DOHH2 (cell line): ENCODE measurements at regions not wholly inside any gene's neighbourhood (a gene's known extent, or its start where the extent isn't known, plus 50 kb on each side); places are given as distances from the start of the nearest gene placed in this dataset.

ENCODE experiments used
- H3F3A ChIP-seq: fragments of 200-600 bp; sonication (generic), shearing (Covaris generic); 2 replicates; pipeline ENCODE4 v1.6.0; 2016; ENCODE audit warnings: antibody characterized with exemption, mild to moderate bottlenecking; ENCODE audit not compliant: control insufficient read depth, insufficient read depth
- H3K27ac ChIP-seq: fragments of 200-600 bp; sonication (generic); 2 replicates; pipeline ENCODE4 v1.5.1; 2014; ENCODE audit warnings: low read depth, mild to moderate bottlenecking, low read length, moderate library complexity
- H3K27me3 ChIP-seq: fragments of 200-600 bp; sonication (generic); 2 replicates; pipeline ENCODE4 v1.6.1; 2014; ENCODE audit warnings: mild to moderate bottlenecking, low read length, mixed read lengths; ENCODE audit not compliant: control insufficient read depth
- H3K36me3 ChIP-seq: fragments of 200-600 bp; sonication (generic); 2 replicates; pipeline ENCODE4 v1.6.1; 2014; ENCODE audit warnings: mild to moderate bottlenecking, low read length, moderate library complexity, mixed read lengths; ENCODE audit not compliant: control insufficient read depth
- H3K4me1 ChIP-seq: fragments of 200-600 bp; sonication (generic); 2 replicates; pipeline ENCODE4 v1.6.1; 2014; ENCODE audit warnings: mild to moderate bottlenecking, low read length, mixed read lengths; ENCODE audit not compliant: control insufficient read depth
- H3K4me2 ChIP-seq: fragments of 200-600 bp; sonication (generic); 2 replicates; pipeline ENCODE4 v1.6.0; 2014; ENCODE audit warnings: mild to moderate bottlenecking, low read length, moderate library complexity
- H3K4me3 ChIP-seq: fragments of 200-600 bp; sonication (generic); 2 replicates; pipeline ENCODE4 v1.5.1; 2014; ENCODE audit warnings: mild to moderate bottlenecking, low read length, mixed read lengths
- H3K79me2 ChIP-seq: fragments of 200-600 bp; sonication (generic); 2 replicates; pipeline ENCODE4 v1.6.1; 2014; ENCODE audit warnings: mild to moderate bottlenecking, low read length, mixed read lengths; ENCODE audit not compliant: control insufficient read depth
- H3K9me2 ChIP-seq: fragments of 200-600 bp; sonication (generic); replicated peaks from 2 replicates; pipeline ENCODE4 v1.6.1; 2014; ENCODE audit warnings: mild to moderate bottlenecking, low read length, mixed read lengths; ENCODE audit not compliant: control insufficient read depth
- H3K9me3 ChIP-seq: fragments of 200-600 bp; sonication (generic); 2 replicates; pipeline ENCODE4 v1.6.1; 2014; ENCODE audit warnings: antibody characterized with exemption, low read length, mixed read lengths; ENCODE audit not compliant: control insufficient read depth, insufficient read depth
- H4K20me1 ChIP-seq: fragments of 200-600 bp; sonication (generic); 2 replicates; pipeline ENCODE4 v1.6.0; 2014; ENCODE audit warnings: low read depth, mild to moderate bottlenecking, antibody characterized with exemption, low read length, moderate library complexity; ENCODE audit not compliant: control insufficient read depth, insufficient read depth
- CTCF ChIP-seq: fragments of 200-600 bp; sonication (generic); IDR thresholded peaks from one replicate; pipeline ENCODE4 v1.5.1; 2014; ENCODE audit warnings: antibody characterized with exemption, mild to moderate bottlenecking, low read depth, low read length; ENCODE audit not compliant: poor library complexity, severe bottlenecking
- EZH2phosphoT487 ChIP-seq: fragments of 200-600 bp; sonication (generic); IDR thresholded peaks from 2 replicates; pipeline ENCODE4 v1.6.1; 2017; ENCODE audit warnings: borderline replicate concordance, mild to moderate bottlenecking, antibody characterized with exemption, low read length, moderate library complexity, mixed read lengths

- no peaks in the 10 kb centered on the region for H3K79me2 ChIP-seq
- no peaks in the 10 kb centered on the region for H3K36me3 ChIP-seq
- H3F3A ChIP-seq: no peaks in the 10 kb centered on the region
- H3K4me3 ChIP-seq: no peak overlapping the region
- H3K27ac ChIP-seq: no peak overlapping the region
- no peaks in the 10 kb centered on the region for H3K4me1 ChIP-seq
- TF ChIP-seq CTCF (no peak), EZH2phosphoT487 (no peak)
- no peaks in the 10 kb centered on the region for H3K27me3 ChIP-seq
- no peak overlapping the region for H3K4me2 ChIP-seq
- H3K9me2 ChIP-seq: no peaks in the 10 kb centered on the region
- no peaks in the 10 kb centered on the region for H4K20me1 ChIP-seq
- 0 out of 2 replicates have a peak, but pooled peaks cover 3% of the 10 kb centered on the region for H3K9me3 ChIP-seq
Observed at GRCh38 chr5:74535926-74536325, 104.6 kb downstream of the ENC1 start.

- H3K27me3 ChIP-seq: no peaks in the 10 kb centered on the region
- no peaks in the 10 kb centered on the region for H3K4me1 ChIP-seq
- no peaks in the 10 kb centered on the region for H3F3A ChIP-seq
- H3K4me3 ChIP-seq: no peak overlapping the region
- no peaks in the 10 kb centered on the region for H4K20me1 ChIP-seq
- H3K9me3 ChIP-seq: 0 out of 2 replicates have a peak, but pooled peaks cover 3% of the 10 kb centered on the region
- H3K36me3 ChIP-seq: no peaks in the 10 kb centered on the region
- TF ChIP-seq EZH2phosphoT487: no peak
- TF ChIP-seq CTCF: no peak
- no peaks in the 10 kb centered on the region for H3K9me2 ChIP-seq
- no peak overlapping the region for H3K4me2 ChIP-seq
- no peaks in the 10 kb centered on the region for H3K79me2 ChIP-seq
- H3K27ac ChIP-seq: no peak overlapping the region
Observed at GRCh38 chr5:74534397-74535129, 106.0 kb downstream of the ENC1 start.

- Histone ChIP-seq H3F3A (no peaks in the 10 kb centered on the region), H4K20me1 (no peaks in the 10 kb centered on the region), H3K4me2 (no peak overlapping the region), H3K9me3 (0 out of 2 replicates have a peak, but pooled peaks cover 3% of the 10 kb centered on the region), H3K9me2 (no peaks in the 10 kb centered on the region), H3K4me1 (no peaks in the 10 kb centered on the region), H3K27me3 (no peaks in the 10 kb centered on the region), H3K4me3 (no peak overlapping the region), H3K36me3 (no peaks in the 10 kb centered on the region), H3K27ac (no peak overlapping the region), H3K79me2 (no peaks in the 10 kb centered on the region)
- TF ChIP-seq CTCF: no peak
- TF ChIP-seq EZH2phosphoT487: no peak
Observed at GRCh38 chr5:74530326-74531050, 110.0 kb downstream of the ENC1 start.
